ENCODE measurements at regions not wholly inside any gene's neighbourhood (a gene's known extent, or its start where the extent isn't known, plus 50 kb on each side); places are given as distances from the start of the nearest gene placed in this dataset.

- no peak for TF ChIP-seq POLR2A (IDR thresholded peaks at IDR 0.05; ENCODE audit: low read depth, low read length)
- TF ChIP-seq, protein P1, sequence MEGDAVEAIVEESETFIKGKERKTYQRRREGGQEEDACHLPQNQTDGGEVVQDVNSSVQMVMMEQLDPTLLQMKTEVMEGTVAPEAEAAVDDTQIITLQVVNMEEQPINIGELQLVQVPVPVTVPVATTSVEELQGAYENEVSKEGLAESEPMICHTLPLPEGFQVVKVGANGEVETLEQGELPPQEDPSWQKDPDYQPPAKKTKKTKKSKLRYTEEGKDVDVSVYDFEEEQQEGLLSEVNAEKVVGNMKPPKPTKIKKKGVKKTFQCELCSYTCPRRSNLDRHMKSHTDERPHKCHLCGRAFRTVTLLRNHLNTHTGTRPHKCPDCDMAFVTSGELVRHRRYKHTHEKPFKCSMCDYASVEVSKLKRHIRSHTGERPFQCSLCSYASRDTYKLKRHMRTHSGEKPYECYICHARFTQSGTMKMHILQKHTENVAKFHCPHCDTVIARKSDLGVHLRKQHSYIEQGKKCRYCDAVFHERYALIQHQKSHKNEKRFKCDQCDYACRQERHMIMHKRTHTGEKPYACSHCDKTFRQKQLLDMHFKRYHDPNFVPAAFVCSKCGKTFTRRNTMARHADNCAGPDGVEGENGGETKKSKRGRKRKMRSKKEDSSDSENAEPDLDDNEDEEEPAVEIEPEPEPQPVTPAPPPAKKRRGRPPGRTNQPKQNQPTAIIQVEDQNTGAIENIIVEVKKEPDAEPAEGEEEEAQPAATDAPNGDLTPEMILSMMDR (conservative IDR thresholded peaks at IDR 0.05; ENCODE audit: low read depth, low read length): no peak
- no peak for TF ChIP-seq CHD1 (IDR thresholded peaks at IDR 0.05; ENCODE audit: low read depth, low read length)
- TF ChIP-seq, protein P2, sequence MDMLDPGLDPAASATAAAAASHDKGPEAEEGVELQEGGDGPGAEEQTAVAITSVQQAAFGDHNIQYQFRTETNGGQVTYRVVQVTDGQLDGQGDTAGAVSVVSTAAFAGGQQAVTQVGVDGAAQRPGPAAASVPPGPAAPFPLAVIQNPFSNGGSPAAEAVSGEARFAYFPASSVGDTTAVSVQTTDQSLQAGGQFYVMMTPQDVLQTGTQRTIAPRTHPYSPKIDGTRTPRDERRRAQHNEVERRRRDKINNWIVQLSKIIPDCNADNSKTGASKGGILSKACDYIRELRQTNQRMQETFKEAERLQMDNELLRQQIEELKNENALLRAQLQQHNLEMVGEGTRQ (IDR thresholded peaks at IDR 0.05; ENCODE audit: low read depth, low read length): no peak
- TF ChIP-seq RFX5 (IDR thresholded peaks at IDR 0.05; ENCODE audit: low read depth, low read length): no peak
- TF ChIP-seq SMC3 (IDR thresholded peaks at IDR 0.05; ENCODE audit: low read depth, low read length): no peak
- no peak for TF ChIP-seq MAZ (IDR thresholded peaks at IDR 0.05; ENCODE audit: borderline replicate concordance, low read depth, low read length)
- TF ChIP-seq RCOR1 (IDR thresholded peaks at IDR 0.05; ENCODE audit: insufficient replicate concordance, low read length): no peak
- TF ChIP-seq MXI1 (IDR thresholded peaks at IDR 0.05; ENCODE audit: borderline replicate concordance, low read depth, low read length): no peak
Measured at GRCh38 chr18:60667016-60667415, 294.4 kb upstream of the MC4R start.

Data from IMR-90 (cell line).